ENCODE measurements at regions not wholly inside any gene's neighbourhood (a gene's known extent, or its start where the extent isn't known, plus 50 kb on each side); places are given as distances from the start of the nearest gene placed in this dataset.

GRCh38 chr15:95470529-95470928 lies 860.0 kb upstream of the NR2F2 start:
- Histone ChIP-seq H3K4me2 (ENCODE audit: insufficient read depth, low read length) (no peak overlapping the region), H3K9me3 (ENCODE audit: insufficient read depth, low read length, severe bottlenecking) (no peaks in the 10 kb centered on the region), H3K4me3 (ENCODE audit: low read depth in 1 of 2, low read length in 2 of 2) (no peak overlapping the region), H2AFZ (ENCODE audit: low read depth, low read length) (no peak overlapping the region), H3K27me3 (ENCODE audit: insufficient read depth, low read length, poor library complexity) (peaks cover 9% of the 10 kb centered on the region), H3K4me1 (ENCODE audit: insufficient read depth, low read length) (no peaks in the 10 kb centered on the region), H3K27ac (ENCODE audit: low read length) (no peak overlapping the region), H3K36me3 (ENCODE audit: insufficient read depth, low read length) (no peaks in the 10 kb centered on the region), H3K9ac (ENCODE audit: low read depth, low read length) (no peak overlapping the region), H4K20me1 (ENCODE audit: insufficient read depth, low read length) (no peaks in the 10 kb centered on the region), H3K79me2 (ENCODE audit: insufficient read depth, low read length) (no peaks in the 10 kb centered on the region)
- DNase-seq, result no peak
- ATAC-seq (ENCODE audit: insufficient read depth, low read depth), result no peak
- TF ChIP-seq CTCF (IDR thresholded peaks at IDR 0.05; ENCODE audit: borderline replicate concordance, extremely low read depth, low read length, poor library complexity, severe bottlenecking) (no peak), EZH2 (IDR thresholded peaks at IDR 0.05; ENCODE audit: borderline replicate concordance, low read depth, low read length, severe bottlenecking) (no peak)

GRCh38 chr15:95470997-95471689 lies 859.4 kb upstream of the NR2F2 start:
- DNase-seq (no peak), ATAC-seq (ENCODE audit: insufficient read depth, low read depth) (no peak)
- TF ChIP-seq CTCF (IDR thresholded peaks at IDR 0.05; ENCODE audit: borderline replicate concordance, extremely low read depth, low read length, poor library complexity, severe bottlenecking) (no peak), EZH2 (IDR thresholded peaks at IDR 0.05; ENCODE audit: borderline replicate concordance, low read depth, low read length, severe bottlenecking) (no peak)
- no peaks in the 10 kb centered on the region for H3K36me3 ChIP-seq (ENCODE audit: insufficient read depth, low read length)
- H3K27me3 ChIP-seq (ENCODE audit: insufficient read depth, low read length, poor library complexity), result peaks cover 9% of the 10 kb centered on the region
- H2AFZ ChIP-seq (ENCODE audit: low read depth, low read length), result no peak overlapping the region
- H3K79me2 ChIP-seq (ENCODE audit: insufficient read depth, low read length), result no peaks in the 10 kb centered on the region
- H3K4me1 ChIP-seq (ENCODE audit: insufficient read depth, low read length), result no peaks in the 10 kb centered on the region
- H3K27ac ChIP-seq (ENCODE audit: low read length), result no peak overlapping the region
- no peak overlapping the region for H3K4me3 ChIP-seq (ENCODE audit: low read depth in 1 of 2, low read length in 2 of 2)
- no peak overlapping the region for H3K4me2 ChIP-seq (ENCODE audit: insufficient read depth, low read length)
- H3K9me3 ChIP-seq (ENCODE audit: insufficient read depth, low read length, severe bottlenecking), result no peaks in the 10 kb centered on the region
- no peaks in the 10 kb centered on the region for H4K20me1 ChIP-seq (ENCODE audit: insufficient read depth, low read length)
- no peak overlapping the region for H3K9ac ChIP-seq (ENCODE audit: low read depth, low read length)

- Histone ChIP-seq H3K79me2 (ENCODE audit: insufficient read depth, low read length) (no peaks in the 10 kb centered on the region), H3K4me1 (ENCODE audit: insufficient read depth, low read length) (no peaks in the 10 kb centered on the region), H3K4me2 (ENCODE audit: insufficient read depth, low read length) (no peak overlapping the region), H2AFZ (ENCODE audit: low read depth, low read length) (no peak overlapping the region), H3K27me3 (ENCODE audit: insufficient read depth, low read length, poor library complexity) (peaks cover 9% of the 10 kb centered on the region), H3K27ac (ENCODE audit: low read length) (no peak overlapping the region), H3K9ac (ENCODE audit: low read depth, low read length) (no peak overlapping the region), H3K4me3 (ENCODE audit: low read depth in 1 of 2, low read length in 2 of 2) (no peak overlapping the region), H4K20me1 (ENCODE audit: insufficient read depth, low read length) (no peaks in the 10 kb centered on the region), H3K36me3 (ENCODE audit: insufficient read depth, low read length) (no peaks in the 10 kb centered on the region), H3K9me3 (ENCODE audit: insufficient read depth, low read length, severe bottlenecking) (no peaks in the 10 kb centered on the region)
- no peak for TF ChIP-seq CTCF (IDR thresholded peaks at IDR 0.05; ENCODE audit: borderline replicate concordance, extremely low read depth, low read length, poor library complexity, severe bottlenecking)
- TF ChIP-seq EZH2 (IDR thresholded peaks at IDR 0.05; ENCODE audit: borderline replicate concordance, low read depth, low read length, severe bottlenecking), result no peak
- DNase-seq (no peak), ATAC-seq (ENCODE audit: insufficient read depth, low read depth) (no peak)
These were observed 858.8 kb upstream of the NR2F2 start for GRCh38 chr15:95471690-95472086.
